ENCODE measurements at regions not wholly inside any gene's neighbourhood (a gene's known extent, or its start where the extent isn't known, plus 50 kb on each side); places are given as distances from the start of the nearest gene placed in this dataset.

- H3K27me3 Mint-ChIP-seq (ENCODE audit: insufficient read depth, unreplicated experiment) = no peaks in the 10 kb centered on the region
- ChIA-PET POLR2A (no interaction called here), CTCF (no interaction called here)
These were observed 70.9 kb upstream of the CCDC167 start for GRCh38 chr6:37570482-37571133.

DNA sequence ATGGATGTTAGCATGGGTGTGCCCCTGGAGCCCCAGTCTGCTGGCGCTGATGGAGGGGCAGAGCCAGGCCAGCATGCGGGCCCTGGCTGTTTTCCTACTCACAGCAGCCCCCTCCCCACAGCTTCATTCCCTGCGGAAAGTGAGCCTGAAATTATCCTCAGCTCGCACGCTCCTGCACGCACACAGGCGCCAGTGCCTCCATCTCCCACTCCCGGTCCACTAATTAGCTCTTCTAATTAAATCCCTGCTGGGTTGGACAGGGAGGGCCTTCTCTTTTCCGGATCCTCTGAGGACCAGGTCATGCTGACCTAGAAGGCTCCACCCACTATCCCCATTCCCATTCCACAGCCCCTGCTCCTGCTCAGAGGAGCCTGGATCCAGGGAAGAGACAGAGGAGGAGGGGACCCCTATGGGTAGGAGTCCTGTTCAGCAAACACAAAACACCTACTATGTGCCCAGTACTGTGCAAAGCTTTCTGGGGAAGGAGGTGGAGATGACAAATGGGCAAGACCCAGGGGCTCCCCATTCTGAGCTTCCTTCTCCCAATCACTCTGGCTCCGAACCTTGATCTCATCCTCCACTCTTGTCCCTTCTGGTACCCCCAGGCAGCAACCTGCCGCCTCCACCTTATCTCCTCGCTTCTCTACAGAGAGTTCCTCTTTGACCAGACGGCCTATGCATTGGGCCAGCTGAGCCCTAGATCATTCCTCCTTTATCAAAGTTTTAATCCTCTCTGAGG is 70.2 kb upstream of the CCDC167 start:
- no peak overlapping the region for H3K4me3 Mint-ChIP-seq (ENCODE audit: unreplicated experiment)
- H3K9me3 ChIP-seq = no peaks in the 10 kb centered on the region
- CTCF ChIA-PET = no interaction called here
- H3K4me1 Mint-ChIP-seq (ENCODE audit: low read depth, unreplicated experiment) = peaks cover 6% of the 10 kb centered on the region
- peak overlapping the region; percentile 12 for H3K27ac Mint-ChIP-seq (ENCODE audit: unreplicated experiment)
- H3K27me3 Mint-ChIP-seq (ENCODE audit: insufficient read depth, unreplicated experiment) = no peaks in the 10 kb centered on the region
- intact Hi-C loops (cut with micrococcal nuclease; ENCODE audit: unreplicated experiment) = loop anchor here (5.0 kb wide), 1 partner anchor 188 kb away; no protein-coding TSS in a partner anchor
- H3K4me3 ChIP-seq (ENCODE audit: low read depth, low read length) = no peak overlapping the region
- H3K36me3 ChIP-seq (ENCODE audit: control insufficient read depth, insufficient read depth, low read length) = no peaks in the 10 kb centered on the region
- BruUV-seq (replicated peaks) = no TSS peak
- DNase-seq = no peak
- no peaks in the 10 kb centered on the region for H3K9me3 Mint-ChIP-seq (ENCODE audit: unreplicated experiment)
- H3K4me1 ChIP-seq = peaks cover 5% of the 10 kb centered on the region; the same call in 1 of the 2 replicates
- H3K36me3 Mint-ChIP-seq (ENCODE audit: insufficient read depth, unreplicated experiment) = no peaks in the 10 kb centered on the region
- TF ChIP-seq, protein P1, sequence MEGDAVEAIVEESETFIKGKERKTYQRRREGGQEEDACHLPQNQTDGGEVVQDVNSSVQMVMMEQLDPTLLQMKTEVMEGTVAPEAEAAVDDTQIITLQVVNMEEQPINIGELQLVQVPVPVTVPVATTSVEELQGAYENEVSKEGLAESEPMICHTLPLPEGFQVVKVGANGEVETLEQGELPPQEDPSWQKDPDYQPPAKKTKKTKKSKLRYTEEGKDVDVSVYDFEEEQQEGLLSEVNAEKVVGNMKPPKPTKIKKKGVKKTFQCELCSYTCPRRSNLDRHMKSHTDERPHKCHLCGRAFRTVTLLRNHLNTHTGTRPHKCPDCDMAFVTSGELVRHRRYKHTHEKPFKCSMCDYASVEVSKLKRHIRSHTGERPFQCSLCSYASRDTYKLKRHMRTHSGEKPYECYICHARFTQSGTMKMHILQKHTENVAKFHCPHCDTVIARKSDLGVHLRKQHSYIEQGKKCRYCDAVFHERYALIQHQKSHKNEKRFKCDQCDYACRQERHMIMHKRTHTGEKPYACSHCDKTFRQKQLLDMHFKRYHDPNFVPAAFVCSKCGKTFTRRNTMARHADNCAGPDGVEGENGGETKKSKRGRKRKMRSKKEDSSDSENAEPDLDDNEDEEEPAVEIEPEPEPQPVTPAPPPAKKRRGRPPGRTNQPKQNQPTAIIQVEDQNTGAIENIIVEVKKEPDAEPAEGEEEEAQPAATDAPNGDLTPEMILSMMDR (IDR thresholded peaks at IDR 0.05; ENCODE audit: insufficient read depth in 1 of 2, low read depth in 1 of 2, low read length in 1 of 2, severe bottlenecking in 1 of 2, unreplicated experiment in 1 of 2) = no peak
- no peaks in the 10 kb centered on the region for H3K27me3 ChIP-seq (replicated peaks; ENCODE audit: control insufficient read depth, insufficient read depth, low read length)
- POLR2A ChIA-PET = no interaction called here

More at GRCh38 chr6:37570482-37571133, 70.9 kb upstream of the CCDC167 start:
- no peaks in the 10 kb centered on the region for H3K4me1 ChIP-seq
- Mint-ChIP-seq H3K4me1 (ENCODE audit: low read depth, unreplicated experiment) (no peaks in the 10 kb centered on the region), H3K4me3 (ENCODE audit: unreplicated experiment) (no peak overlapping the region), H3K9me3 (ENCODE audit: unreplicated experiment) (no peaks in the 10 kb centered on the region), H3K27ac (ENCODE audit: unreplicated experiment) (peak overlapping the region; percentile 12), H3K36me3 (ENCODE audit: insufficient read depth, unreplicated experiment) (no peaks in the 10 kb centered on the region)
- H3K27me3 ChIP-seq (replicated peaks; ENCODE audit: control insufficient read depth, insufficient read depth, low read length) = no peaks in the 10 kb centered on the region
- no peaks in the 10 kb centered on the region for H3K36me3 ChIP-seq (ENCODE audit: control insufficient read depth, insufficient read depth, low read length)
- BruUV-seq (replicated peaks) = no TSS peak
- intact Hi-C loops (cut with micrococcal nuclease; ENCODE audit: unreplicated experiment) = no loop called here
- TF ChIP-seq, protein P1 (IDR thresholded peaks at IDR 0.05; ENCODE audit: insufficient read depth in 1 of 2, low read depth in 1 of 2, low read length in 1 of 2, severe bottlenecking in 1 of 2, unreplicated experiment in 1 of 2) = no peak
- no peaks in the 10 kb centered on the region for H3K9me3 ChIP-seq
- no peak overlapping the region for H3K4me3 ChIP-seq (ENCODE audit: low read depth, low read length)
- DNase-seq = no peak

DNA sequence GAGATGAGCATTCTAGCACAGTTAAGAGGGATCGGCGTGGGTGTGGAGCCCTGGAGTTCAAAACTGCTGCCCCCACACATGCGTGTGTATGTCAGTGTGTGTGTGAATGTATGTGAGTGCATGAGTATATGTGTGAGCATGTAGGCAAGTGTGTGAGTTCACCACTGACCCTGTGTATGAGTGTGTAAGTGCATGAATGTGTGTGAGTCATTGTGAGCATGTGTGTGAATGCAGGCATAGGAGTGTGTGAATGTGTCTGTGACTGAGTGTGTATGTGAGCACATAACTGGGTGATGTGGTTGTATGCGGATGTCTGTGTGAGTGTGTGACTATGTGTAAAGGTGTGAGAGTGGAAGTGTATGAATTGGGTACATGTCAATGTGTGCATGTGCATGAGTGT is 69.6 kb upstream of the CCDC167 start:
- Mint-ChIP-seq H3K4me3 (ENCODE audit: unreplicated experiment) (no peak overlapping the region), H3K4me1 (ENCODE audit: low read depth, unreplicated experiment) (peaks cover 8% of the 10 kb centered on the region)

More for the DNA sequence above, 69.6 kb upstream of the CCDC167 start:
- BruUV-seq (replicated peaks) = no TSS peak
- intact Hi-C loops (cut with micrococcal nuclease; ENCODE audit: unreplicated experiment) = loop anchor here (5.0 kb wide), 1 partner anchor 187 kb away; no protein-coding TSS in a partner anchor
- DNase-seq = no peak
- Histone ChIP-seq H3K4me1 (peaks cover 6% of the 10 kb centered on the region; the same call in 1 of the 2 replicates), H3K36me3 (ENCODE audit: control insufficient read depth, insufficient read depth, low read length) (no peaks in the 10 kb centered on the region), H3K27me3 (replicated peaks; ENCODE audit: control insufficient read depth, insufficient read depth, low read length) (no peaks in the 10 kb centered on the region), H3K9me3 (no peaks in the 10 kb centered on the region), H3K4me3 (ENCODE audit: low read depth, low read length) (no peak overlapping the region)
- no peak overlapping the region for H3K27ac Mint-ChIP-seq (ENCODE audit: unreplicated experiment)
- TF ChIP-seq, protein P1 (IDR thresholded peaks at IDR 0.05; ENCODE audit: insufficient read depth in 1 of 2, low read depth in 1 of 2, low read length in 1 of 2, severe bottlenecking in 1 of 2, unreplicated experiment in 1 of 2) = no peak
- H3K27me3 Mint-ChIP-seq (ENCODE audit: insufficient read depth, unreplicated experiment) = no peaks in the 10 kb centered on the region
- H3K36me3 Mint-ChIP-seq (ENCODE audit: insufficient read depth, unreplicated experiment) = no peaks in the 10 kb centered on the region
- ChIA-PET CTCF (no interaction called here), POLR2A (no interaction called here)
- H3K9me3 Mint-ChIP-seq (ENCODE audit: unreplicated experiment) = no peaks in the 10 kb centered on the region
